HG02852 (cell line): ENCODE measurements at regions not wholly inside any gene's neighbourhood (a gene's known extent, or its start where the extent isn't known, plus 50 kb on each side); places are given as distances from the start of the nearest gene placed in this dataset.
"Not testable (repeated sequence)": the region's sequence is repeated elsewhere in the genome, so short reads cannot be mapped to it uniquely, and the experiment has no call there.

Experiments used
- ATAC-seq: cut with Tn5 transposase; IDR thresholded peaks from one replicate; pipeline ENCODE4 v1.9.1; 2021; ENCODE audit warnings: mild to moderate bottlenecking, moderate library complexity; ENCODE audit not compliant: unreplicated experiment

DNA sequence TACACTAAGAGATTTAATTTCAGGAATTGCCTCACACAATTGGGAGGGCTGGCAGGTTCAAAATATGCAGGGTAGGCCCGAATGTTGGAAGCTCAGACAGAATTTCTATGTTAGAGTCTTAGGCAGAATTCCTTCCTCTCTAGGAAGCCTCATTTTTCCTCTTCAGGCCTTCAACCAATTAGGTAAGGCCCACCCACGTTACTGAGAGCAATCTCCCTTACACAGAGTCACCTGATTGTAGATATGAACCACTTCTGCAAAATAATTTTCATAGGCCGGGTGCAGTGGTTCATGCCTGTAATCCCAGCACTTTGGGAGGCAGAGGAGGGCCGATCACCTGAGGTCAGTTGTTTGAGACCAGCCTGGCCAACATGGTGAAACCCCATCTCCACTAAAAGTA, 50.2 kb upstream of the HIVEP1 start:
- ATAC-seq, result no peak

DNA sequence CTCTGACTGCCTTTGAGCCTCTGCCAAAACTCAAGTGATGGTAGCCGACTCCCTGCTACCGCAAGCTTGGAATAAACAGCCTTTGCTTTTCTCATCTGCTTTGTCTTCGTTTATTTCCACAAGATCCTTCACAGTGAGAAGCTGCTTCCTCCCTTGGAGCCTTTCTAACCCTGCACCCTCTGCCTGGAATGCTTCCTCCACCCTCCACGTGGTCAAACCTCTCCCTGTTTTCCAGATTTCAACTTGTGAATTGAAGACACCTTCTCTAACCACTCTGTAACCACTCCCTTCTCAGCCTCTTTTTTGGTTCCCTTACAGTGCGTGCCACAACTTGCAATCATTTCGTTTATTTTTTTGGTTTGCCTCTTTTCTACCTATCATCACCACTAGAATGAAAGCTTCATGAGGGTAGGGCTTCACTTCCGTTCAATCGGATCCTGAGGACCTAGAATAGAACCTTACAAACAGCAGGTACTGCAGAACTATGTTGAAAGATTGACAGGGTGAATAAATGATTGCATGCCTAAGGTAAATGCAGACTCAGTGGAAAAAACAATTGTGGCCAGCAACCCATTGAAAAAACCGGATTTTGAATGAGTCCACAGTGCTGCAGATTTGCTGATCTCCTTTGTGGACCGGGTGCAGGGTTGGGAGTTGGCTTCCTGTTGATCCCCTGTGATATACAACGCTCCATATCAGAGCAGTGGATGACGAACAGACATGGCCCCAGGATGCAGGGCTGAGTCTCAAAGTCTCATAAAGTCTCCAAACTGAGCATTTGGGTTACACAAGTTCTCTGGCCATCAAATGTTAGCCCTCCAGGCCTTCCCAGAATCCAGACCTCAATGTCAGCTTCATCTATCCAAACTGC, 51.0 kb upstream of the HIVEP1 start:
- no peak for ATAC-seq

DNA sequence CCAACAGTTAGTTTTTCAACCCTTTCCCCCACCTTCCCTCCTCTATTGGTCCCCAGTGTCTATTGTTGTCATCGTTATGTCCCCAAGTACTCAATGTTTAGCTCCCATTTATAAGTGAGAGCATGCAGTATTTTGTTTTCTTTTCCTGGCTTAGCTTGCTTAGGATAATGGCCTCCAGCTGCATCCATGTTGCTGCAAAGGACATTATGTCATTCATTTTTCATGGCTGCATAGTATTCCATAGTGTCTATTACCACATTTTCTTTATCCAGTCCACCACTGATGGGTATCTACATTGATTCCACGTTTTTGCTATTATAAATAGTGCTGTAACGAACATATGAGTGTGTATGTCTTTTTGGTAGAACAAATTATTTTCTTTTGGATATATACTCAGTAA, 55.3 kb upstream of the HIVEP1 start:
- ATAC-seq, result no peak

GRCh38 chr6:11953641-11954040, 58.5 kb upstream of the HIVEP1 start:
- no peak for ATAC-seq

DNA sequence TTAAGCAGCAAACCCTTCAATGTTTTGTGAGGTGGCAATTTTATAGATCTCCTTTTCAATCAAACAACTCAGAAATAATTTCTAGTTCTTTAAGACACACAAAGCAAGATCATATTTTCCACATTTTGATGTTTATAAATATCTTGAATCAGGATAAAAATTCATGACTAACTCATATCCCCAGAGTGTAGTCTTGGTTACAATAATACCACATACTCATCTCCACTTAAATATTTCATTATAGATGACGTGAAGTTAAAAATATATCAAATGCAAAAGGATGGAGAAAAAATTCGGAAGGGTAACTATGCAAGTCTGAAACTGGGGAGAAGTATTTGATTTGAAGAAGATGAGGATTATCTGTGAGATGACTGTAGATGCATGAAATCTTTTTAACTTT, 59.8 kb upstream of the HIVEP1 start:
- no peak for ATAC-seq

GRCh38 chr6:11951868-11952267, 60.2 kb upstream of the HIVEP1 start:
- ATAC-seq, result no peak

- ATAC-seq, result no peak
Observed at GRCh38 chr6:11950109-11950508, 62.0 kb upstream of the HIVEP1 start.

DNA sequence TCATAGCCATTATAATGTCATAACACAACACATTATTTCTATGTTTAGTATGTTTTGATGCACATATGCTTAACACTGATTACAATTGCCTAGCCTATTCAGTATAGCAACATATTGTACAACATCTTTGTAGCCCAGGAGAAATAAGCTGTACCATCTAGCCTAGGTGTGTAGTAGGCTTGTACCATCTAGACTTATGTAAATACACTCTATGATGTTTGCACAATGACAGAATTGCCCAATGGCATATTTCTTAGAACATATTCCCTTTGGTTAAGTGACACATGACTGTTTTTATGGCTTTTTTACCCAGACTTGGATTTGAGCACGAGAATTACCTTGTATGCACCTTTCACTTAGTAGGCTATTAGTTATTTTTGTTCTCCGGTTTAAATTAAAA, 64.5 kb upstream of the HIVEP1 start:
- ATAC-seq, result no peak

DNA sequence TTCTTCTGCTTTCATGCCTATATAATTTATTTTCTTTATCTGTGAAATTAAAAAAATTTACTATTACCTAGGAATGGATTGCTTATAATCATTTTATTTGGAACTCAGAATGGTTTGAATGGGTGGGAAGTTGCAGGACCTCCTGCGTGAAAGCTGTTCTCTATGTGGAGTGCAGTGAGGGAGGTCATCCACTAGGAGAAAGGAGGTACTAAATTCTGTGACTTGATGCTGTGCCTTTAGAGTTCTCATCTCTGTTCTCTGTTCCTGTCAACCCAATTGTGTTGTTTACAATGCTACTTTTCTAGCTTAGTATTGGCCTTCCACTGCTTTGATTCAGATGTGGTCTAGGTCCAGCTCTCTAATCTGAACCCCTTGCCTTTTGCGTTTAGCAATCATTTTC, 65.0 kb upstream of the HIVEP1 start:
- no peak for ATAC-seq

- no peak for ATAC-seq
Observed at GRCh38 chr6:11944111-11944510, 68.0 kb upstream of the HIVEP1 start.

- ATAC-seq, result no peak
Observed at GRCh38 chr6:11943060-11943459, 69.1 kb upstream of the HIVEP1 start.

DNA sequence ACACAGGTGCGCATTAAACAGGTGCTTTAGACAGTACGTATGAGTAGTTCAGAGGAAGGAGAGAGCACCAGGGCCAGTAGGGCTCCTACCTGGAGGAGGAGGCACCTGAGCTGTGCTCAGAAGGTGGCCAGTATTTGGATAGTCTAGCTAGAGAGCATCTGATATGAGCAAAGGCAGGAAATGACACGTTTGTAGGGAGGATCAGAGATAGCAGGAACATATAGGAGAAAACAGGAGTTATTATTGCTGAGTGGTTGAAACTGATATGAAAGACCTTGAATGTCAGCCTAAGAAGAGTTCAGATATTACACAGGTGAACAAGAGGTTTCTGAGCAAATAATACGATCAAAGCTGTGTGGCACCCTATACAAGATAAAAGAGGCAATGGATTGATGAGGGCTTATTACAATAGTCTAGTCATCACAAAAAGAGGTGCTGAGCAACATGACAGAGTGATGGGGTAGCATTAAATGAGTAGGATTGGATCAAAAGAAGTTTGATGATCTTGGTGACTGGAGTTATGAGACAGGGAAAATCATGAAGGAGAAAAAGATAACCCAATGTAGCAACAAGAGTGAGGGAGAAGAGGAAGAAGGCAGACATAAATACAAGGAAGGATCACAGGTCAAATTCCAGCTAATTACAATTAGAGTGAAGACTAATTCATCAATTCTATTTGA, 69.8 kb upstream of the HIVEP1 start:
- ATAC-seq, result no peak

DNA sequence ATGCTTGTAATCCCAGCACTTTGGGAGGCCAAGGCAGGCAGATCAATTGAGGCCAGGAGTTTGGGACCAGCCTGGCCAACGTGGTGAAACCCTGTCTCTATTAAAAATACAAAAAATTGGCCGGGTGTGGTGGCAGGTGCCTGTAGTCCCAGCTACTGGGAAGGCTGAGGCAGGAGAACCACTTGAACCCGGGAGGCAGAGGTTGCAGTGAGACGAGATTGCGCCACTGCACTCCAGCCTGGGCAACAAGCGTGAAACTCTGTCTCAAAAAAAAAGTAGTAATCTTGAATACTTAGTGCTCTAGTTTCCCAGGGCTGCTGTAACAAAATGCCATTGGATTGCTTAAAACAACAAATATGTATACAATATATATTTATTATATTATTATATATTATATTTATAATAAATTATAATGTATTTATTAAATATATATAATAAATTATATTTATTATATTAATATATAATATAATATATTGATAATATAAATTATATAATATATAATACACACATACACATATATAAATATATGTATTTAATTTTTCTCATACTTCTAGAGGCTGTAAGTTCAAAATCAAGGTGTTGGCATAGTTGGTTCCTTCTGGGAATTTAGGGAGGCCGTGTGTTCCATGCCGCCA, 71.5 kb upstream of the HIVEP1 start:
- not testable (repeated sequence) for ATAC-seq

DNA sequence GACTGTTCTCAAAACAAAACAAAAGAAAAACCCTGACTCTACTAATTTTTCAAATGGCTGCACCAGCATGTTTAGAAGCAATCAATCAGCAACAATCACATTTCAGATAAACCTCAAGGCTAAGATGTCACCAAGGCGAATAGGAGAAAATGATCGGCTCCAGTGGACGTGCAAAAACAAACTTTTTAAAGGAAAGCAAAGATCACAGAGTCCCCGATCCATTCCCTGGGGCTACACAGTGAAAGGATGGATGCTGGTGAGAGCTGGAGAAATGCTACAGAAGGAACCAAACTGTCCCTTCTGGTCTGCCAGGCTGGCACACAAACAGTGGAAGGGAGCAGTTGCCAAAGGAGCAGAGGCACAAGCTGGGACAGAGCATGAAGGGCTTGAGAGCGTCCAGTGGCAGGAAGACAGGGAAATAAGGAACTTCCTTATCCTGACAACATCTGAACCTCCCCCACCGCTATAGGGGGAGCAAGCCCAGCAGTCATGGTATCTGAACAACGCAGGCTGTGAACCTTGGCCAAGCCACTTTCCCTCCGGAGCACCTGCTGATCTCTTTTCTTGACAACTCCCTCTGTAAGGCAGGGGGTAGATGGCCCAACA, 73.7 kb upstream of the HIVEP1 start:
- ATAC-seq, result no peak

- ATAC-seq, result no peak
Observed at GRCh38 chr6:11934638-11935037, 77.5 kb upstream of the HIVEP1 start.

DNA sequence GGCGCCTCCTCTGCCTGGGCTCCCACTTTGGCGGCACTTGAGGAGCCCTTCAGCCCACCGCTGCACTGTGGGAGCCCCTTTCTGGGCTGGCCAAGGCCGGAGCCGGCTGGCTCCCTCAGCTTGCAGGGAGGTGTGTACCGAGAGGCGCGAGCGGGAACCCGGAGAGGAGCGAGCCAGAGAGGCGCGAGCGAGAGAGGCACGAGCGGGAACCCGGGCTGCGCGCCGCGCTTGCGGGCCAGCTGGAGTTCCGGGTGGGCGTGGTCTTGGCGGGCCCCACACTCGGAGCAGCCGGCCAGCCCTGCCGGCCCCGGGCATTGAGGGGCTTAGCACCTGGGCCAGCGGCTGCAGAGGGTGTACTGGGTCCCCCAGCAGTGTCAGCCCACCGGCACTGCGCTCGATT, 79.2 kb upstream of the HIVEP1 start:
- not testable (repeated sequence) for ATAC-seq

GRCh38 chr6:11931296-11932035, 80.6 kb upstream of the HIVEP1 start:
- no peak for ATAC-seq

GRCh38 chr6:11930834-11931233, 81.3 kb upstream of the HIVEP1 start:
- not testable (repeated sequence) for ATAC-seq

- ATAC-seq, result no peak
Observed at GRCh38 chr6:11930240-11930639, 81.9 kb upstream of the HIVEP1 start.

DNA sequence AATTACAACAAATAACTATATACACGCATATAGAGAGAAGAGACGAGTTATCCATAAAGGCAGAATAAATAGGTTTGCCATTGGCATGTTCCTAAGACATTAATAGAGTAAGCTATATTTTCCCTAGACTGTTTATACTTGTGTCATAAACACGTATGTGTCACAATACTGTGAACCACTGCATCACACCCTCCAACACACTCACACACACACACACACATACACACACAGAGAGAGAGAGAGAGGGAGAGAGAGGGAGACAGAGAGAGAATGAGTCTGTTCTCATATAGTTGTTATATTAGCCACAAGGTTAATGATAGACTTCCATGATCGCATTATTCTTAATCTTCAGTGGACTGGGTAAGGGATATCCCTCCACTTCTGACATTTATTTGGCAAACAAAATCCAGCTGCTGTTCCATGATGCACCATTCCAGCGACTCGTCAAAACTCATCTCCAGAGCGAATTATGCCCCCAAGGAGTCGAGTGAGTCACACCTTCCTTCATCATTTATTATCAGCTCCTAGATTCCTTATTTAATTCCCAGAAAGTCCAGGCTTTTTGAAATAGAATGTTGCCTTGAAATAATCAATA, 82.8 kb upstream of the HIVEP1 start:
- ATAC-seq, result no peak
